GM12873 (cell line): ENCODE measurements at regions not wholly inside any gene's neighbourhood (a gene's known extent, or its start where the extent isn't known, plus 50 kb on each side); places are given as distances from the start of the nearest gene placed in this dataset.

Source experiments
- CTCF ChIP-seq: IDR thresholded peaks from 2 replicates; pipeline ENCODE4 v1.5.1; 2012; ENCODE audit warnings: low read depth, mild to moderate bottlenecking, moderate library complexity, low read length, control low read depth; ENCODE audit not compliant: insufficient read depth; ENCODE audit errors: missing control alignments

- TF ChIP-seq CTCF: no peak
Observed at GRCh38 chr5:106907979-106908378, 762.8 kb downstream of the EFNA5 start.

- no peak for TF ChIP-seq CTCF
Observed at GRCh38 chr5:106906199-106906598, 764.5 kb downstream of the EFNA5 start.

GRCh38 chr5:106894964-106895363 lies 775.8 kb downstream of the EFNA5 start:
- no peak for TF ChIP-seq CTCF

GRCh38 chr5:106882035-106882434 lies 788.7 kb downstream of the EFNA5 start:
- TF ChIP-seq CTCF: no peak

- TF ChIP-seq CTCF: no peak
Observed at GRCh38 chr5:106880656-106881055, 790.1 kb downstream of the EFNA5 start.

- no peak for TF ChIP-seq CTCF
Observed at GRCh38 chr5:106877881-106878280, 792.9 kb downstream of the EFNA5 start.

GRCh38 chr5:106876665-106877194 lies 794.0 kb downstream of the EFNA5 start:
- no peak for TF ChIP-seq CTCF

- TF ChIP-seq CTCF: no peak
Observed at GRCh38 chr5:106876298-106876622, 794.5 kb downstream of the EFNA5 start.
